Hematopoietic multipotent progenitor cell (in vitro differentiated cells): ENCODE measurements at regions not wholly inside any gene's neighbourhood (a gene's known extent, or its start where the extent isn't known, plus 50 kb on each side); places are given as distances from the start of the nearest gene placed in this dataset.

Experiments
- DNase-seq, 3 donors: peaks; one replicate each; pipeline ENCODE4 v3.0.0-alpha.2; 2011 to 2015; ENCODE audit warnings: low read depth in 2 of 3, low spot score in 2 of 3

DNA sequence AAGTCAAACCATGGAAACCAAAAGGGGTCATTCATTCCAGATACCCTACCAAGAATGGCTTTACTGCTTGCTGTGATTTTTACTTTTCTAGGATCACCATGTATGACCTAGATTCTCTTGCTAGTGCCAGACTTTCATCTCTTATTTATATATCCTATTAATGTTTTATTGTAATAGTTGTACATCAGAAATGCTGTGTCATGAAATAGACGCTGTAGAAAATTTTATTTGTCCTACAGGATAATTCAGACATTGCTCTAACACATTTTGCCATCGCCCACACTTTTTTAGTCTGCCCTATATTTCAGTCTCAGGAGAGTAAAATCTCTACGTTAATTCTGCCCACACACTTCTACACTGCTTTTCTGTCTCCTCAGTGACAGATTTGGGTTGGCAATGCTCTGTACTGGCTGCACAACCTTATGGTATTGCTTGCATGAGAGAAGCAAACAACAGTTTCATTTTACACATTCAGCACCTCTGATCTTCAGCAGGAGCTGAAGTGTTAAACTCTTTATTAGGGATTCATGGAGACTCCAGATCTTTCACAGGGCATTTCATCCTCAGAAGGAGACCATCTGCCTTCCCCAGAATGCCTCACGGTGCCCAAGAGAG, 871.8 kb upstream of the CHAC2 start:
- DNase-seq, result no peak

- no peak for DNase-seq
These were observed 881.0 kb upstream of the CHAC2 start for GRCh38 chr2:52886556-52886955.

GRCh38 chr2:52884761-52885352, 882.7 kb upstream of the CHAC2 start:
- DNase-seq, result no peak

GRCh38 chr2:52882974-52883373, 884.6 kb upstream of the CHAC2 start:
- no peak for DNase-seq

DNA sequence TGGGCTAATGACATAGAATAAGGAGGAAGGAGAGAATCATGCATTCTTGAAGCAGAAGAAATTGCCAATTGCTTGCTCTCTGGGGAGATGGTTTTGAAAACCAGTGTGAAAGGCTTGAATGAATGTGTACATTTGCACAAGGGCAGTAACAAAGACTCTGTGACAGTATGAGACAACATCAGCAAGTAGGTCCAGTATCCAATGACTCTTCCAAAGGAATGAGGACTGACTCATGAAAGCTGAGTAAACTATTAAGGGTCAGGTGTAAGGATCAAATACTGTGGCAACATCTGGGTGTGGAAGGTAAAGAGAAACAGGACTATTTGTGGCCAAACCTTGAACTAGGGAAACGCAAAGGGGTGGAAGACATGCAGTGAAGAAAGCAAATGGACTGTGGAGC, 886.0 kb upstream of the CHAC2 start:
- no peak for DNase-seq

GRCh38 chr2:52880872-52881271, 886.7 kb upstream of the CHAC2 start:
- no peak for DNase-seq

DNA sequence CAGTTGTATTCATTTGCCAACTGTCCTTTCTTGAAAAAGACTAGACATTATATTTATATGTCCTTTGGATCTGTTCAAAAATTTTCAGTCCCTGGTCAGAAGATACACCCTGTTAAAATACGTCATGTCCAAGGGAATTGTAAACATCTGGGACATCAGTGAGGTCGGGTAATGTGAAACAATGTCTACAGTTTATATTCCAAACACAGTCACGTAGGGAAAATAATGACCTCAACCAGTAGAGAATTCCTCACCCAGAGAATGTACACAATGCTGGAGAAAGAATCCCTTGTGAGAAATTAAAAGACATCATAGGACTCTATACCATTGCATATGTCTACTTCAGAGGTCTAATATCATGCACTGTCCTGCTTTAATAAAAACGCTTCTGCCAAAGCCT, 888.0 kb upstream of the CHAC2 start:
- no peak for DNase-seq

DNA sequence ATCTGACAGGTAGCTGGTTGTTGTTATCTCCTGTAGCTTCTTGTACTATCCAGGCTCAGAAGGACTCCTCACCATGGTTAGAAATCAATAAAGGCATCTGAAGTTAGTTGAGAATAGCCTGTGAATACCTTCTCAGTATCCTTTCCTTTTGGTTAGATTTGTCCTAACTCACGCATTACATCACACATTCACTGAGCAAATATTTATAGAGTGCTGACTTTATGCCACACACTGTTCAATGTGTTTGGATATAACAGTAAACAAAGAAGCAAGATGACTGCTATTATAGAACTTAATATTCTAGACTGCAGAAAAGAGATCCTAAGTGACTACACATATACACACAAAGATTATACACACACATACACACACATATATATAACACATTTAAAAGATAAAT, 889.9 kb upstream of the CHAC2 start:
- DNase-seq, result no peak

GRCh38 chr2:52874466-52875106, 893.0 kb upstream of the CHAC2 start:
- DNase-seq, result no peak

- DNase-seq, result no peak
These were observed 904.8 kb upstream of the CHAC2 start for GRCh38 chr2:52862801-52863200.

GRCh38 chr2:52861596-52861995, 906.0 kb upstream of the CHAC2 start:
- no peak for DNase-seq

GRCh38 chr2:52859065-52859464, 908.5 kb upstream of the CHAC2 start:
- DNase-seq, result no peak

DNA sequence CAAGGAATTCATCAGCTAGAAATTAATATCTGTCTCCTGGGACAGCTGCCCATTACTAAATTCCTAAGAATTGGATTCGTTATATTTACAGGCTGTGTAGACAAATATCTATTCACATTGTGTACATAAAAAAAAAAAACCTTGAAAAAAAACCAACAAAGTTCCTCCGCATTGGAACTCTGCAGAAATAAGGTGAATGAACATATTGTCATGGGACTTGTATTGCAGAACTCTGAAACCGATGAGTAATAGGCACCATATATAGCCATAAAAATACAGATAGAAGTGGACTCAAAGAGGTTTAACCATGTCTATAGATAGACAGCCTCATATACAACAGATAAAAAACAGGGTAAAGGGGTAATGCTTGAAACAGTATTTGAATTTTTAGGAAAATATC, 909.9 kb upstream of the CHAC2 start:
- no peak for DNase-seq

- no peak for DNase-seq
These were observed 915.6 kb upstream of the CHAC2 start for GRCh38 chr2:52852006-52852405.

- DNase-seq, result no peak
These were observed 922.7 kb upstream of the CHAC2 start for GRCh38 chr2:52844701-52845423.

GRCh38 chr2:52835909-52836308, 931.7 kb upstream of the CHAC2 start:
- DNase-seq, result no peak

GRCh38 chr2:52831216-52831615, 936.4 kb upstream of the CHAC2 start:
- no peak for DNase-seq

DNA sequence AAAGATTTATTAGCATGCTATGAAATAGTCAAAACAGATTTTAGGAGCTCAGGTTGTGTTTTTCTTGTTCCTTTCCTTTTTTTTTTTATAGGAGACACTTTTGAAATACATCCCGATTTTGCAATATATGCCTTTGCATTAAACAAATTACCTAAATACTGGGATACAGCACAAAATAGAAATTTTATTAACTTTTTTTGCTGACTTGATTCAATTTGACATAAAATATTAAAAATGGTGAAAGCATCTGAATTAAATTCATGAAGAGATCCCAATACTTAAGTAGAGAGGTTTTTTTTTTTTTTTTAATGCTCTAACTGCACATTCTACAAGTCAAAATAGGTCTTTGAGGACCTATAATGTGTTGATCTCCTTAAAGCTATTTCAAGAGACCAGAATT, 939.5 kb upstream of the CHAC2 start:
- DNase-seq, result no peak

DNA sequence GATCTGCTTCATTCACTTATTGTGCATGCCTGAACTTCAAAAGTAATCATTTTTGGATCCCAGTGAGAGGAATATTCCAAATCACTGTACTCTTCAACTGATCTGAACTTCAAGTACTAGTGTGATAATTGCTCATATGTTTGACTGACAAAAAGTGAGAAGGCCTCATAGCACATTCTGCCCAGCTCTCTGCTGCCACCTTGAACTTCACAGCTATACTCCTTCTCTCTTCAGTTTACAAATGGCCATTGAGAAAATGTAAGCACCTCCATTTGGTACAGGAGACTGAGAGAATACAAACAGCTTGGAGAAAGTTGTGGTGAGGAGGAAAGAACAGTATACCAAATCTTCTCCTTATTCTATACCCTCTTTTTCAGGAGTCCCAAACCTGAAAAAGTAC, 946.0 kb upstream of the CHAC2 start:
- DNase-seq, result no peak

GRCh38 chr2:52818958-52819357, 948.6 kb upstream of the CHAC2 start:
- no peak for DNase-seq

DNA sequence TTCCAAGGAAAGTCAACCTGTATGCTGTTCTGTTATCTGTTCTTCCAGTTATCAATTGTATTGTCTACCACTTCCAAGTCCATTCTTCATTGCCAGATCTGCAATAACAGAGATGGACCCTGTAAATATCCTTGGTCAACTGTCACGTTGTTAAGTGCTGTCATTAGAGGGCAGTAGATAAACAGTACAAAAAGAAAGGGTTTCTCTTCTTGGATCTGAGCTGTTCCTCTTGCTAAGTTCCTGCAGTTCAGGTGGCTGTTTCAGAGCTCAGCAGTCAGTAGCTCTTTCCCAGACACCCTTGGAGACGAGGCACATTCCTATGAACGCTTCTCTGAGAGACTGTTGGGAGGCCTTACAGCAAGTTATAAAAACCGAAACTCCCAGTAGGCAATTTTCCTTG, 957.1 kb upstream of the CHAC2 start:
- DNase-seq, result peak in 2 of 3 donors; percentile 5 to 42

DNA sequence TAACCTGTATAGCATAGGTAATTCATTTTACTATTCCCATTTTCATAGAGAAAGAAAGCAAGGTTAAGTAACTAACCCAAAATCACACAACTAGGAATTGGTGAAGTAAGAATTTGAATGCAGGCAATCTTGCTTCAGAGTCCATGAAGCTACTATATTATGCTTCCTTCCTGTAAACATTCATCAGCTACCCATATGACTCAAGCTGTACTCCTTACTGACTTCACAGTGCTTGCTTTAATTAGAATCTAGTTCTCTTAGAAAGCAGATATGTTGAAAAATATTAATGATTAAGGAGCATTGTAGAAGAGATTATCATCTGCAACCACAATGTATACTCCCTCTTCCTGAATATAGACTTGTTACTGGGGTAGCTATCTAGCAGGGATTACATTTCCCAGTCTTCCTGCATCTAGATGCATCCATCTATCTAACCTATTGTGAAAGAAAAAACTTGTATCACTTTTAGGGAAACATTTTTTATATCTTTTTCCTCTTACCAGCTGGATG, 961.6 kb upstream of the CHAC2 start:
- DNase-seq, result no peak
